Left ventricle myocardium superior (tissue), 1 donor: ENCODE measurements at regions not wholly inside any gene's neighbourhood (a gene's known extent, or its start where the extent isn't known, plus 50 kb on each side); places are given as distances from the start of the nearest gene placed in this dataset.

ENCODE experiments used
- ATAC-seq: fragments of 200-7000 bp; cut with Tn5 transposase; one replicate; pipeline ENCODE4 v1.9.1; 2020; ENCODE audit warnings: mild to moderate bottlenecking, moderate library complexity
- DNase-seq: peaks from one replicate; pipeline ENCODE4 v3.0.0-alpha.2; 2020
- intact Hi-C: fragments of 100-400 bp; cut with micrococcal nuclease; formaldehyde crosslinking; loops from one replicate; pipeline ENCODE4 v1.11.0; 2022
- donor health status: DM: no; HTN: yes; CAD: no; lungs with severe emphysema.

DNA sequence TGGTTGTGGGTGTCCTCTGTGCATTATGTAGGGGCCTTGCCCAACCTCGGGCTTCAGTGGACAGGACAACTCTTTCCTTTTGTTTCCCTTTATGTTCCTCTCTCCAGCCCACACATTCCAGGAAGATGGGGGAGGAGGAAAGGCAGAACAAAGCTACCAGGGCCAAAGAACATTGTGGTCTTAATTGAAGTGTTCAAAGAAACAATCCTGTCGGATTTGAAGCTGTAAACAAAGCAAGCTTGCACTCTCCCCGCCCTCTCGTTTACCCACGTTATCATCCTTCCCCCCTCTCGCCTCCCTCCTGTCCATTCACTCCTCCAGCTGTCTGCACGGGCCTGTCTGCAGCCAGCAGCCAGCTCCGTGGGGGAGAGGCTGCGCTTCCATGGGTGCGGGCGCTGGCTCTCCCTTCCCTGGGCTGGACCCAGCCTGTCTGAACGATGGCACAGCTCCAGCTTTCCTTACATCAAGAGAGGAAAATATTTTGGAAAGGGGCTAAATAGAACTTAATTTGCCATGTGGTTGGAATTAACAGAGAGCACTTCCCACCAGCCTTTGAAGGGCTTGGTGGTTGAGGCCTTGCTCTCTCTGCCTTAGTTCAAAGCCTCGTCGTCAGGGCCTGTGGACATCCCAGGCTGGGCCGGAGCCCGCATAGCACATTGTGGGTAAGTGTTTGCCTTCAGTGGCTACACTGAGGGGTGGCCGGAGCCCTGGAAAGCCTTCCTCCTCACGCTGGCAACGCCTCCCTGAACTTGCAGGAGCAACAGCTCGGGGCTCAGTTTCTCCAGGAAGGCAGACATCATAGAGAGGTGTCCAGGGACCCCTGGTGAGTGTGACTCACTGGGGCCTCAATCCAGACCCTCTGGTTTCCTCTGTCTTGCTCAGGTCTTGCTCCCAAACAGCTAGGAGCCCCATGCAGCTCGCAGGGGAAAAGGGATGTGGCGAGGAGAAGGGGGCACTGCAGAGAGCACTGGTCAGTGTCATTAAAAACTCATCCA is 60.6 kb upstream of the HS6ST1 start:
- intact Hi-C loops, result no loop called here
- ATAC-seq (peak; percentile 92), DNase-seq (peak; percentile 80)

DNA sequence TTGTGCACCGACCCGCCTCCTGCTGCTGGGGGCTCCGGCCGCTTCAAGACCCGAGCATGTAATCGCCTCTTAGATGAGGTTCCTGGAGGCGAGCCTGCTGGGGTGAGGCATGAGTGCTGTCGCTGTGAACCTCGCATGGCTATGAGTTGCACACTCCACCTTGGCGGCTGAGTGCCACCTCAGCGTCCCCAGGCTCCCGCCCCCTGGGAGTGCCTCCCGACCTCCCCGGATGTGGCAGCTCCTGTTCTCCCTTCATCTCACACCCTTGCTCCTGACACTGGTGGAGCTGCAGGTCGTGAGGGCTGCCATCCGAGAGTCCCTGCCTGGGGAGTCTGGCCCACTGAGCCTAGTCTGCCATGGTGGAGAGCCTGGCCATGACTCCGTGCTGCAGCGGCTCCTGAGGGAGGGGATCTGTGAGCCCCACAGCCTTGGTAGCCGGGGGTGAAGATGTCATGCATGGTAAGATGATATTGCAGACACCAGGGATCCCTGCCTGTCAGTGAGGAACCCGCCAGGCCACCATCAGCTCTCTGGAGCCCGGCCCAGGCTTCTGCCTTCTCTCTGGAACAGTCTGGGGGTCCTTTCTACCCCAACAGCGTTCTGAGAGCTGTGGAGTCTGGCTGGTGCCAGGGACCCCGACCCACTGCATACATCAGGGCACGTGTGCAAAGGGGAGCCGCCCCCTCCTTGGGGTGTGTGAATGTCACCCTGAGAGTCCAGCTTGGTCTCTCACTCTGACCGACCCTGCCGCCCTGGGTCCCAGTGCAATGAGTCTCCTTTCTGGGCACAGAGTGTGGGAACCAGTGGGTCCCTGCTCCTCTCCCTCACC is 61.6 kb upstream of the HS6ST1 start:
- DNase-seq (no peak), ATAC-seq (no peak)
- intact Hi-C loops, result no loop called here

DNA sequence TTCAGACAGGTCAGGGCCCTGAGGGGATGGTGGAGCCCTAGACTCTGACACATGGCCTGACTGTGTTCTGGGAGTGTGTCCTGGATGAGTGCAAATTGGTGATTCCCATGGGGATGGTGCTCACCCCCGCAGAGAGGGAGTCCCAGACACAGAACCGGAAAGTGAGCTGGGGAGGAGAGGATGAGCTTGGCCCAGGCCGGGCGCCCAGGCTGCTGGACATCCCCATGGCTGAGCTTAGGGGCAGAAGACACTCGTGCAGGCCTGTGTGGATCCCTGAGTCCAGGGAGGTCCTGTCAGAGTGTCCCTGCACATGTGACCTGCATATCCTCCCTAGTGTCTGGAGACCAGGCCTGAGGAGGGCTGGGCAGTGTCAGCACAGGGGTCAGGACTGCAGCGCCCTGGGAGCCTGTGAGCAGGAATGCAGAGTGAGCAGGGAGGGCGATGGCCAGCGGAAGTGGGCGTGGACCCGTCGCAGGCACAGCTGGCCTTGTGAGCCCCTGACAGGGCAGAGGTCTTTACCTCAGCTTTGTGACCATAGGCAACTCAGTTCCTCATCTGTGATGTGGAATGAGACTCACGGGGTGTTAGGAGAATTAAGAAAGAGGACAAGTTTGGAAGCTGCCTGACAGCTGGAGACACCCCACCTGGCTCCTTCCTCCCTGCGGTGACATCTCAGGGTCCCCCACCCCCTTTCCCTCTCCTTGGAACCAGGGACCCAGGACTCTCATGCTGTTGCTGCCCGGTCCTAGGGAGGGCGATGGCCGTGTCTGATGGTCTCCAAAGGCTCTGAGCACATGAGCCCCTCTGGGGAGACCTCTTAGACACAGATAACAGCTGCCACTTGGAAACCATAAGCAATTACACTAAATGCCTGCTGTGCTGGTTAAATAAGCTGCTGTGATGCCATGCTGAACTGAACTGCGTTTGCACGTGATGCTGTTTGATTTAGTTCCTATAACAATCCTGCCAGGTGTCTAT is 62.6 kb upstream of the HS6ST1 start:
- intact Hi-C loops, result no loop called here
- no peak for ATAC-seq
- DNase-seq, result no peak

DNA sequence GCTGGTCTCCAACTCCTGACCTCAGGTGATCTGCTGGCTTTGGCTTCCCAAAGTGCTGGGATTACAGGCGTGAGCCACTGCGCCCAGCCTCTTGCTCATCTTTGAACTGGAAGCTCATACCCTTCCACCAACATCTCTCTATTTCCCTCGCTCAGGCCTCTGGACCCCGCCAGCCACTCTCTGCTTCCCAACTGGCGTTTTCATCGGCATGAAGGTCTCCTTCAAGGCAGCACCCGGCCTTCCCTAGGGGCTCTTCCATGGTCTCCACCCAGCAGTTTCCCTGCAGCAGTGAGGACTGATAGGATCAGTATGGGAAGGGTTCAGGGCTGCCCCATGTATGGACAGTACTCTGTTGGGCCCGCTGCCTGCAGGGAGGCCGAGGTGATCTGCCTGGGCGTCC is 65.8 kb upstream of the HS6ST1 start:
- DNase-seq (no peak), ATAC-seq (no peak)
- intact Hi-C loops, result no loop called here

DNA sequence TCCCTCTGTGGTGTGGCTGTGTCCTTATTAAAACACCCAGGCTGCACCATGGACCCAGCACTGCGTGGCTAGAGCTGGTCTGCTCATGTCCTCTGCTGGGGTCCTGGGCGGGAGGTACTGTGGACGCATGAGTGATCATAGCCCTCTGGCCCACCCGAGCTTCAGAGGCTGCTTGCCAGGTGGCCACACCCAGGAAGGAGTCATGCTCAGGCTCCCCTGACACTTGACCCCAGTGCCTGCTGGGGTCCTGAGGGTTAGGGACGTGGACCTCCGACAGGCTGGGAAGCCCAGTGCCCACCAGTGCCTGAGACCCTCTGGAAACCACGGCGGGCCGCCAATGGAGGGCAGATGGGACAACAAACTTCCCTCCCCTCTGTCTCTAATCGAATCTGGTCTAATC is 66.3 kb upstream of the HS6ST1 start:
- DNase-seq (no peak), ATAC-seq (no peak)
- intact Hi-C loops, result no loop called here

DNA sequence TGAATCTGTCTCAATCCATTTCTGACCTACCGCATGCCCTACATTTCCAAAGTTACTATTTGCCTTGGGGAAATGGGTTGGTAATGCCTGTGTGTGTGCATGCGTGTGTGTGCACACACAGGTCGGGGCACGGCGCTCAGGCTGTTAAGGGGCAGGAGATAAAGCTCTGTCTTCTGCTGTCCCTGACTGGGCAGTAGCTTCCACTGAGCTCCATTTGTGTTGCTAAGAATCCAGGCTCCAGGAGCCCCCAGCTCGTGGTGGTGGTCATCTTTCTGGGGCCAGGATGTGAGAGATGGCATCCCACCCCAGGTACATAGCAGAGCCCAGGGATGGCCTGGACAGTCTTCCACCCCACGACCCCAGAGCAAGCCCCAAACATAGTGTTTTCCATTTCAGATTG is 66.7 kb upstream of the HS6ST1 start:
- no peak for ATAC-seq
- intact Hi-C loops, result no loop called here
- DNase-seq, result no peak

DNA sequence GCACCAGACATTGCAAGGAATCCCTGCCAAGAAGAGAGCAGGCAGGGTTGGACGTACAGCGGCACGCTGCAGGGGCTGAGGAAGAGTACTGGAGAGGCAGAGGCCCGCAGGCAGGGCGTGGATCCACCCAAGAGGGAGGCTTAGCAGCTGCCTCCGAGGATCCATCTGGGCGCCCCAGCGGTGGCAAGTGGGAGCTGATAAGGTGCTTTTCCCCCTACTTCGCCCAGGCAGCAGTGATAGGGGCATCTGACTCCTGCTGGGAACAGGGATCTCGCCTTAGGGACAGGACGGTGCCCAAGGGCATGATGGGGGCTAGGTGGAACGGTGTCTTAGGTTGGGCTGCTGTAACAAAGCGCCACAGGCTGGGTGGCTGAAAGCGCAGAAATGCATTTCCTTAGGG is 67.4 kb upstream of the HS6ST1 start:
- no peak for ATAC-seq
- intact Hi-C loops, result no loop called here
- no peak for DNase-seq

DNA sequence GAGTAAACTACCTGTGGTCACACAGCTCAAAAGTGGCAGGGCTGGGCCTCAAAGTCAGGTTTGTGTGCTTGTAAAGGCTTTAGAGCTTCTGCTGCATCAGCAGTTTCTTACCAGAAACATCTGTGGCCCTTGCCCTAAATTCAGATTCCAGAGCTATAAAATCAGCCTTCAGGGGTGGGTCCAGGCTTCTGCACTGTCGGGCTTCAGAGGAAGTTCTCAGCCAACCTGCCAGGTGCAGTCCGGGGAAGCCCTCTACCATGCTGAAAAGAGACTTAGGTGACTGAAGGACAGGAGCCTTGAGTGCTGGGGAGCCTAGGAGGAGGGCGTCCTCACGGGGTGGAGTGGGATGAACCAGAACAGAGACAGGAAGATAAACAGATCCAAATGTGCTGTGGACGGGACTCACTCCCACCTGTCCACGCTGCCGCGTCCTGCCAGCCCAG is 69.9 kb upstream of the HS6ST1 start:
- ATAC-seq (no peak), DNase-seq (no peak)
- intact Hi-C loops, result no loop called here

DNA sequence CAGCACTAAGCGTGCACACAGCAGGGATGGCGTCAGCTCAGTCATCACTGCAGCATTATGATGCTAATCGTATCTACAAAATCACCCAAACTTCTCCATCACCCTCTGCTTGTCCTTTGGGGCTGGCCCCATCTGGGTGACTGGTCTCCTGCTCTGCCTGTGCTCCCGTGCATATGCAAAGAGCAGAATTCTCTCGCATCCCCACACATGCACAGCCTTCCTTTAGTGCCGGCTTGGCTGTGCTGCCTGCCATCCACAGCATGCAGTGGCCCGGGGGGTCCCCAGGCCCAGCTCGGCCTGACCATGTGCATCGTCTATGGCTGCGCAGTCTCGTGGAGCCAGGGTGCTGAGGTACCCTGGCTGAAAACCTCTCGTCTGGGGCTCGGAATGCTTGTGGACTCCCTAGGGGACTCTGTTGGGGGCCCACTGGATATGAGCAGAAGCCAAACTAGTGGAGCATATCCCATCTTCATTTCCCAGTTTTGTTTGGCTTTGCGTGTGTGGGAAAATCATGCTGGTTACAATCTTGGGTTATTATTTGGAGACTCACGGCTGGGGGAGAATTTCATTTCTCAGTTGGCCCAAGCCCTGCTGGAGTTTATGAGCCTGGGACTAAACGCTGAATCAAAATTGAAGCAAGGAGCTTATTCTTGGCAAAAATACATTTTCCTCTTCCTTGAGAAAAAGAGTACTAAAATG is 70.9 kb upstream of the HS6ST1 start:
- no peak for DNase-seq
- intact Hi-C loops, result no loop called here
- peak; percentile 27 for ATAC-seq

DNA sequence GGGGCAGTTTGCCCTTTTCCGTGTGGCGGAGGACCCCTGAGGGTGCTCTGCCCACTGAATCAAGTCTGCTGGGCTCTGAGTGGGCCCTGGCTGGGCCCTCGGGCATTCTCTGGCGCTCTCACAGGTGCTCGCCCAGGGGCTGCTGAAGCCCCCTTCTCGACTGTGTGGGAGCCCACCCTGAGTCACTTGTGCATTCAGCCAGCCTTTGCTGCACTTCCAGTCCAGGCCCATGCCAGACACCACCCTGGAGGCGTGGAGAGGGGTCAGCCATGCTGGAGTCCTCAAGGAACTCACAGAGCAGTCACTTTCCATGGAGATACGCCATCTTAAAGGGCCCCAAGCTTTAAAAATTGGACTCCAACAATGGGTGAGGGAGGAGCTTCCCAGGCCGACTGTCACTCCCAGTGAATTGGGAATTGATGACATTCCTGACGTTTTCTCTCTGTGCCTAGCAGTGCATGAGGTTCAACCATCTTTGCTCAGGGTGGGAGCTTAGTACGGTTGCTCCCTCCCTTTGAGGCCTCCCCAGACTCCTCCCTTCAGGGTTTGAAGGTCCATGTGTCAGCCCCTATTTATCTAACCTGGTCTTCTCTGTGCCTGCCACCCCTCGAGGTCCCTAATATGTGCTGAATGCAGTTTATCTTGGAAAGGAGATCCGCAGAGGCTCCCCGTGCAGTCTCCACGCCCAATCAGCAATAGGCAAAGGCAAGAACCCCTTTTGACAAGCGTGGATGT is 71.8 kb upstream of the HS6ST1 start:
- intact Hi-C loops, result no loop called here

DNA sequence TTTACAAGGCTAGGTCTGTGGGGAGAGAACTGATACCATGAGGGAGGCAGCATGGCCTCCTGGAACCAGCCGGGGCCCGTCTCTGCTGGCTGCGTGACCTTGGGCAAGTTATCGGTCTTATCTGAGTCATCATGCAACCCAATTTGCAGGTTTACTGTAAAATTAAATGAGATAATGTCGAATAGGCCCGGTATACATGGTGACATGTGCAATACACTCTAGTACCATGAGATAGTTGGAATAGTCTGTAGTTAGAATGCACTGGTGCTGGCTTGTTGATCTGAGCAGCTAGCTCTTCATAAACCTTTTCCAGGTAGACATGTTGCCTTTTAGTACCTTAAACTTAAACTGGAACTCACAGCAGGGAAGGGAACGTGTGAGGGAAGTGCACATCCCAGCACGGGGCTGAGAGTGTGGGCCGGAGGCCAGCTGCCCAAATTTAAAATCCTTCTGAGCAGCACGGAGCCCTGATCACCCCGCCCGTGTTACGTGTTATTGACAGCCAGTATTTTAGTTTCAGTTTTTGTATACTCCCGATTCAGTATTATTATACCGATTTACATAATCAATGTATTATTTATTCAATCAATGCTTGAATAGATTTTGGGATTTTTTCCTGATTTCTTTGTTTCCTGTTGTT is 72.4 kb upstream of the HS6ST1 start:
- ATAC-seq (no peak), DNase-seq (no peak)
- intact Hi-C loops, result no loop called here

More for the DNA sequence above, 71.8 kb upstream of the HS6ST1 start:
- DNase-seq (no peak), ATAC-seq (no peak)

DNA sequence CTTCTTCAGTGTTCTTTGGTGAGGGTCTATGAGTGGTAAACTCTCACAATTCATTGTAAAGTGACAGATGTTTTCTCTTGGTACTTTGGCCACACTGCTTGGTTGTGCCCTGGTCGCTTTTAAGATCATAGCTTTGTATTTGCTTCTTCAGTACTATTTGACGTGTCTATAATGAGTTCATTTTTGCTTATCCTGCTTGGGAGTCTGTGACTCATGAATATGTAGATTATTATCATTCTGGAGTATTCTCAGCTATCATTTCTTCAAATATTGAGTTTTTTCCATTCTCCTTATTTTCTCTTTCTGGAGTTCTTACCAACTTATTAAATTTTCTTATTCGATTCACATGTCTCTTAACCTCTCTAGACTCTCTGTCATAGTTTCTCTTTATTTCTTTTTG is 73.0 kb upstream of the HS6ST1 start:
- DNase-seq, result no peak
- ATAC-seq, result no peak
- intact Hi-C loops, result no loop called here

DNA sequence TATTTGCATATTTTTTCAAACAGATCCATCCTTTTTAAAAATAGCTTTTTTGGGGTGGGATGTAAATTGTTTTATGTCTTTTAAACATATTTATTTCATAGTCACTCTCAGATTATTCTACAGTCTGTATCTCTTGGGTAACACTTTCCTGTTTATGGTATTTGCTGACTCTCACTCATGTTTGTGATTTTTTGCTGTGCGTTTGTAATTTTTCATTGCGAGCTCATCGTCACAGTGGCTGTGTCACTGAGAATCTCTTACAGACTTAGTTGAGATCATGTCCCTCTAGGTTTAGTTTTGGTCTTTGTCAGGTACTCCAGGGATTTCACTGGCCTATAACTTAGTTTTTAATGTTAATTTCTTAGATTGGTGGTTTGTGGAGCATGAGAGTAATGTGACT is 73.5 kb upstream of the HS6ST1 start:
- intact Hi-C loops, result no loop called here
- ATAC-seq (no peak), DNase-seq (no peak)

DNA sequence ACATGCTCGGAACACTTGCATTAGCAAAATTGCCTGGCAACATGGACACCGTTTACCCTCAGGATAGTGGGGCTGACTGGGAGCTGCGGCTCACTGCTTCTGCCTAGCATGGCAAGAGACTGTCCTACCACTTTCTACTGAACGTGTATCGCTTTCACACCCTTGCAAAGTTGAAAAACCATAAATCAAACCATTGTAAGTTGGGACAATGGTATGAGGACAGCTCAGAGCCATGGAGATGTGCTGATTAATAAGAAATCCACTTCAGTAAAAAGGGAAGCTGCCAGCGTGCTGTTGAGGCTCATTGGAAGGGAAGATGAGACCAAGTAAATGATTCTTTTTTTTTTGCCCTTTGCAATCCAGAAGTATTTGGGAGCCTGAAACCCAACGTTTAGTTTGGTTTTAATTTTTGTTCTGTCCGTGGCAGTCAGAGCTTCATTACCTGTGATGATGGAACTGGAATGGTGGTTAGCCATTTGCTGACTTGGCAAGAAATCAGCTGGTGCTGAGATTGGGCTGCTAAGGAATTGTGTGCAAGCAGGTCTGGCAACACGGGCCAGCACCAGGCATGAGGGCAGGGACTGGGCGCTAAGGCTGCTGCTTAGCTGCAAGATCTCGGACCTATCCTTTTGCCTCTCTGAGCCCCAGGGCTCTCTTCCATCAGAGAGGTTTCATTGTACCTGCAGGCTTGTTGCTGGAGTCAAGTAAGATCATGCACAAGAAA is 75.5 kb upstream of the HS6ST1 start:
- no peak for DNase-seq
- ATAC-seq, result no peak
- intact Hi-C loops, result no loop called here

DNA sequence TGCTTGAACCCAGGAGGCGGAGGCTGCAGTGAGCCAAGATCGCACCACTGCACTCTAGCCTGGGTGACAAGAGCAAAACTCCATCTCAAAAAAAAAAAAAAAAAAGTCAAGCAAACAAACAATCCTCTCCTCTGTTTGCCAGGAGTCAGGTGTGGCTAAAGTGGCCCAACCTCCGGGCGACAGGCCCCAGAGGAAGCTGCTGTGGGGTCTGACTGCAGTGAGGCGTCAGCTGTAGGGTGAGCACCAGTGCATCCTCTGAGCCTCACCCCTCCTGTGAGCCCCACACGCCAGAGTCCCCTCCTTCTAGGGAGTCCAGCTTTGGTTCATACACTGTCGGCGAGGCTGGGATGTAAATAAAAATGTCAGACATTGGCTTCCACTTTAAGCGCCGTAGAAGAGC is 76.5 kb upstream of the HS6ST1 start:
- DNase-seq (no peak), ATAC-seq (no peak)
- intact Hi-C loops, result no loop called here

DNA sequence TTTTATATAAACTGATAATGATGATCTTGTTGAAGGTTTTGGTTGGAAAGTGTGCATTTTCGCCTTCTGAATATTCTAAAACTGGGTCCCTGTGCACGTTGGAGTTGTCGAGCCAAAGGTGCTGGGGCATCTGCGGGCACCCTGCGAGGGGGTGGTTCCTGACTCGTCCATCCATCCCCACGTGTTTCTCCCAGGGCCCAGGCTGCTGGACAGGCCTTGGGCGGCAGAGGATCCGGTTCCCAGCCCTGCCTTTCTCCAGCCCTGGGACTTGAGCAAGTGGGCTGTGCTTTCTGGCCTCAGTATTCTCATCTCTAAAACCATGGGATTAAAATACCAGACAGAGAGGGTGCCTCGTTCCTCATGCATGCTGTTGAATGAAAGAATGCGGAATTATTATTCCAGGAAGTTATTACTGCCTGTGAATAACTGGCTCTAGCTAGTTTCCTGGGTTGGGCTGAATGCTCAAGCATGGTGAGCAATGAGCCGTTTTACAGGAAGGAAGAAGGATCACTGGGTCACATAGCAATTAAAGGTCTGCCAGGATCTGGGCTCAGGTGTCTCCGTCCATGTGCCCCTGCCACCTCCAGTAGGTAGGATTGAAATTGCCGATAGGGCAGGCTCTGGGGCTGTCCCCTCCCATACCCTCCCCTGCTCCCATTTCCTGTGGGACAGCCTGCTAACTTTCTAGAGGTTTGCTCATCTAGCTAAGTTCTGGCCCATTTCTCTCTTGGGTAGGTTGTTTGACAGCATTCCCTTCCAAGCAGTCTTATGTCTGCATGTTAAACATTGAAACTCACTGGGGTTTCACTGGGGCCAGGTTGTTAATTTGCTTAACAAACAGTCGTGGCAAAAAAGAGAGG is 77.2 kb upstream of the HS6ST1 start:
- ATAC-seq, result no peak
- intact Hi-C loops, result no loop called here
- DNase-seq, result no peak
